Bronchial epithelial cell (primary cell): ENCODE measurements at regions not wholly inside any gene's neighbourhood (a gene's known extent, or its start where the extent isn't known, plus 50 kb on each side); places are given as distances from the start of the nearest gene placed in this dataset.

ENCODE experiments used
- DNase-seq: peaks from one replicate; pipeline ENCODE4 v3.0.0-alpha.2; 2010; ENCODE audit warnings: low read depth
- FAIRE-seq: peaks from 2 replicates; lab custom pipeline; 2011; peaks lifted over from hg19 to GRCh38; lab: Jason Lieb, UNC
- H3K27me3 ChIP-seq: 2 replicates; pipeline ENCODE4 v1.5.1; 2011; ENCODE audit warnings: low read length; ENCODE audit not compliant: control insufficient read depth, insufficient read depth
- H3K36me3 ChIP-seq: 2 replicates; pipeline ENCODE4 v1.5.1; 2011; ENCODE audit warnings: low read length; ENCODE audit not compliant: control insufficient read depth, insufficient read depth
- H3K4me3 ChIP-seq: 2 replicates; pipeline ENCODE4 v1.5.1; 2011; ENCODE audit warnings: mild to moderate bottlenecking, low read depth, low read length, control low read depth
- CTCF ChIP-seq: IDR thresholded peaks from 2 replicates; pipeline ENCODE4 v1.5.1; 2011; ENCODE audit warnings: mild to moderate bottlenecking, moderate library complexity, low read length, control low read depth, inconsistent platforms; ENCODE audit not compliant: insufficient read depth, severe bottlenecking

- no peak overlapping the region for H3K4me3 ChIP-seq
- no peaks in the 10 kb centered on the region for H3K36me3 ChIP-seq
- FAIRE-seq (no peak), DNase-seq (peak; percentile 29)
- no peak for TF ChIP-seq CTCF
- no peaks in the 10 kb centered on the region for H3K27me3 ChIP-seq
Observed at GRCh38 chr20:22688485-22688884, 104.1 kb upstream of the FOXA2 start.

GRCh38 chr20:22689266-22689665 is 104.9 kb upstream of the FOXA2 start:
- no peaks in the 10 kb centered on the region for H3K36me3 ChIP-seq
- H3K4me3 ChIP-seq: no peak overlapping the region
- H3K27me3 ChIP-seq: no peaks in the 10 kb centered on the region
- TF ChIP-seq CTCF: no peak
- no peak for DNase-seq
- FAIRE-seq: no peak

GRCh38 chr20:22690000-22690399 is 105.6 kb upstream of the FOXA2 start:
- no peaks in the 10 kb centered on the region for H3K27me3 ChIP-seq
- H3K4me3 ChIP-seq: no peak overlapping the region
- no peaks in the 10 kb centered on the region for H3K36me3 ChIP-seq
- DNase-seq (no peak), FAIRE-seq (no peak)
- TF ChIP-seq CTCF: no peak

GRCh38 chr20:22690616-22691179 is 106.3 kb upstream of the FOXA2 start:
- H3K4me3 ChIP-seq: no peak overlapping the region
- no peak for TF ChIP-seq CTCF
- H3K27me3 ChIP-seq: no peaks in the 10 kb centered on the region
- FAIRE-seq (no peak), DNase-seq (no peak)
- H3K36me3 ChIP-seq: no peaks in the 10 kb centered on the region

GRCh38 chr20:22691369-22692118 is 107.2 kb upstream of the FOXA2 start:
- peak; percentile 88 for TF ChIP-seq CTCF
- Histone ChIP-seq H3K4me3 (no peak overlapping the region), H3K36me3 (no peaks in the 10 kb centered on the region), H3K27me3 (no peaks in the 10 kb centered on the region)
- no peak for FAIRE-seq
- peak; percentile 49 for DNase-seq
